ENCODE measurements at regions not wholly inside any gene's neighbourhood (a gene's known extent, or its start where the extent isn't known, plus 50 kb on each side); places are given as distances from the start of the nearest gene placed in this dataset.

DNA sequence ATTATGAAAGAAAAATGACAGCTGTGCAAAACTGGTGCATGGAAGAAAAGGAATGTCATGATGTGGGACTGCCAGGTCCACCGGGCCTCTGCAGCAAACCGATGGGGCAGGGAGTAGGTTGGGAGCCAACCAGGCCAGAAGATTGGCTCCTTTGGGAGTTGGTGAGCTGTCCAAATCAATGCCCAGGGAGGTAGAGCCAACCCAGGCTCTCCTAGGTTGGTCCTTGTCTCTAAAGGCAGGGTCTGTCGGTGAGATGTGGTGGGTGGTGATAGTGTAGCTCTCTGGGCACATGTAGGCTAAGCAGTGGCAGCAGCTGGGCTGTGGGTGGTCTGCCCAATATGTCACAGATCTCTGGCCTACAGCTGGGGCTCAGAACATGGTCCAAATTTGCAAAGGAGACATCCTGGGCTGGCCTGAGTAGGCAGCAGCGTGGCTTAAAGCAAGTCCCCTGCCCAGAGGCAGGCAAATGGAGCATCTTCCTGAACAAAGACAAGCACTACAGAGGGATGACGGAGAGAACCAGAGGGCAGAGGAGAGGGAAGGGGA is 61.2 kb upstream of the PRDX6 start:
- intact Hi-C loops (cut with DNase I): loop anchor here in 7 of 10 donors (5.0 to 10.0 kb wide), 3 partner anchors 161 to 674 kb away; no protein-coding TSS in a partner anchor
- no peak for DNase-seq
- Histone ChIP-seq H3K36me3 (peaks cover 0 to 9% (median 0%) of the 10 kb centered on the region in 9 donors), H3K4me3 (no peak overlapping the region), H3K27me3 (no peaks in the 10 kb centered on the region), H3K27ac (no peak overlapping the region), H3K4me1 (peaks cover 0 to 32% (median 14%) of the 10 kb centered on the region in 12 donors), H3K9me3 (no peaks in the 10 kb centered on the region)
- WGBS, 4 donors: 69 to 89% (median 79%) methylated on average over 5 of the region's 5 CpGs
- TF ChIP-seq POLR2A (IDR thresholded peaks at IDR 0.05): no peak
- TF ChIP-seq, protein P1, sequence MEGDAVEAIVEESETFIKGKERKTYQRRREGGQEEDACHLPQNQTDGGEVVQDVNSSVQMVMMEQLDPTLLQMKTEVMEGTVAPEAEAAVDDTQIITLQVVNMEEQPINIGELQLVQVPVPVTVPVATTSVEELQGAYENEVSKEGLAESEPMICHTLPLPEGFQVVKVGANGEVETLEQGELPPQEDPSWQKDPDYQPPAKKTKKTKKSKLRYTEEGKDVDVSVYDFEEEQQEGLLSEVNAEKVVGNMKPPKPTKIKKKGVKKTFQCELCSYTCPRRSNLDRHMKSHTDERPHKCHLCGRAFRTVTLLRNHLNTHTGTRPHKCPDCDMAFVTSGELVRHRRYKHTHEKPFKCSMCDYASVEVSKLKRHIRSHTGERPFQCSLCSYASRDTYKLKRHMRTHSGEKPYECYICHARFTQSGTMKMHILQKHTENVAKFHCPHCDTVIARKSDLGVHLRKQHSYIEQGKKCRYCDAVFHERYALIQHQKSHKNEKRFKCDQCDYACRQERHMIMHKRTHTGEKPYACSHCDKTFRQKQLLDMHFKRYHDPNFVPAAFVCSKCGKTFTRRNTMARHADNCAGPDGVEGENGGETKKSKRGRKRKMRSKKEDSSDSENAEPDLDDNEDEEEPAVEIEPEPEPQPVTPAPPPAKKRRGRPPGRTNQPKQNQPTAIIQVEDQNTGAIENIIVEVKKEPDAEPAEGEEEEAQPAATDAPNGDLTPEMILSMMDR (IDR thresholded peaks at IDR 0.05): no peak
- no peak for ATAC-seq

DNA sequence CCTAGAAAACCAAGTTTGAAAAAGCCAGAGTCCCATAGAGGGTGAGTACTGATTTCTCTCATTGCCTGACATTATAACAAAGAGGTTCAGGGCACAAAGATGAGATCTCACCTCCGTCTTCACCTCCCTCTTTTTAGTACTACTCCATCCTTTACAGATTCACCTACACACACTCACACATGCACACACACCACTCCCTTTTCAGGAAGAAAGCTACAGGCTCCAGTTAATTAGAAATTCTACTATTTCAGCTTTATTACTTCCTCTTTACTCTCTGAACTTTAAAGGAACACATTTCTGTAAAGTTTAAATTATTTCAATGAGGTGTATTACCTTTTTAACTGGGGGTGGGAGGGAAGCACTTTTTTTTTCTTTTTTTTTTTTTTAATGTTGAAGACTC is 59.6 kb upstream of the PRDX6 start:
- Histone ChIP-seq H3K4me3 (no peak overlapping the region), H3K9me3 (no peaks in the 10 kb centered on the region), H3K36me3 (peaks cover 0 to 9% (median 0%) of the 10 kb centered on the region in 9 donors), H3K27me3 (no peaks in the 10 kb centered on the region), H3K4me1 (peaks cover 0 to 30% (median 14%) of the 10 kb centered on the region in 12 donors), H3K27ac (no peak overlapping the region)
- no peak for ATAC-seq
- 82 to 88% (median 85%) methylated on average over 1 of the region's 1 CpG for WGBS, 4 donors
- intact Hi-C loops (cut with DNase I): loop anchor here in 7 of 10 donors (5.0 to 10.0 kb wide), 3 partner anchors 163 to 675 kb away; no protein-coding TSS in a partner anchor
- DNase-seq: no peak
- no peak for TF ChIP-seq POLR2A (IDR thresholded peaks at IDR 0.05)
- TF ChIP-seq, protein P1 (IDR thresholded peaks at IDR 0.05): no peak

DNA sequence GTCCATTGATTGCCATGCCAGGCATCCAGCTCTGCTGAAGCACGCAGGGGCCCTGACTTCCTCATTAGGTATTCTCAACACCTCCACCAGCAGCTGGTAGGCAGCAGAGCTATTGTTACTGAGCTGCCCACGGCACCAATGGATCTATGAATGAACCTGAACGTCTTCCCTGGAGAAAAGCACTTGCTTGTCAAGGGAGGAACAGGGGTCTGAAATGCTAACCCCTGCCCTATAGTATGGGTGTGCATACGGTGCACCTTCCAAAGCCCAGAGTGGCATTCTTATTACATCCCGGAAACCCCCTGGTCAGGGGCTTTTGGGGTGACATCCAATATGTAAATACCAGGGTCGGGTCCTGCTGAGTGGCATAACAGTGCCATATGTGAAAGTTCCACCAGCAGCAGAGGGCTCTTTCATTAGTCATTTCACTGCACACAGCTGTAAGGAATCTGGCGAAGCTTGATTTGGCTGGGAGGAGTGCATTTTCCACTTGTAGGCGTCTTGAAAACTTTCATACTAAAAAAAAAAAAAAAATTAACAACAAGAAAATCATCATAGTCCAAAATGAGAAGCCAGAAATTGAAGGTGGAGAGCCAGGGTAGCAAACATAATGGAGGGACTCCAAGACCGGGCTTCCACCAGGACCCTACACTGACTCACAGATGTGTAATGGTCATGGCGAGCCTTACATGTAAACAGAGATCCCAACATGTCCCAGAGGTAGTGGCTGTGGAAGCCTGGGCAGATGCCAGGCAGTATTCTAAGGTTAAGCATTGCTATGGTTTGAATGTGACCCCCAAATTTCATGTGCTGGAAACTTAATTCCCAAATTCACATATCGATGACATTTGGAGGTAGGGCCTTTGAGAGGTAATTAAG is 58.8 kb upstream of the PRDX6 start:
- TF ChIP-seq POLR2A (IDR thresholded peaks at IDR 0.05): no peak
- TF ChIP-seq, protein P1 (IDR thresholded peaks at IDR 0.05): no peak
- WGBS, 4 donors: 81 to 88% (median 87%) methylated on average over 10 to 11 of the region's 11 CpGs
- intact Hi-C loops (cut with DNase I): loop anchor here in 7 of 10 donors (5.0 to 10.0 kb wide), 3 partner anchors 164 to 676 kb away; no protein-coding TSS in a partner anchor
- Histone ChIP-seq H3K27ac (peak overlapping the region in 1 of 12 donors; percentile 18), H3K36me3 (peaks cover 0 to 9% (median 0%) of the 10 kb centered on the region in 9 donors), H3K4me3 (no peak overlapping the region), H3K9me3 (no peaks in the 10 kb centered on the region), H3K27me3 (no peaks in the 10 kb centered on the region), H3K4me1 (peaks cover 0 to 30% (median 9%) of the 10 kb centered on the region in 12 donors)
- DNase-seq (no peak), ATAC-seq (peak in 2 of 4 donors; percentile 8 to 43)

DNA sequence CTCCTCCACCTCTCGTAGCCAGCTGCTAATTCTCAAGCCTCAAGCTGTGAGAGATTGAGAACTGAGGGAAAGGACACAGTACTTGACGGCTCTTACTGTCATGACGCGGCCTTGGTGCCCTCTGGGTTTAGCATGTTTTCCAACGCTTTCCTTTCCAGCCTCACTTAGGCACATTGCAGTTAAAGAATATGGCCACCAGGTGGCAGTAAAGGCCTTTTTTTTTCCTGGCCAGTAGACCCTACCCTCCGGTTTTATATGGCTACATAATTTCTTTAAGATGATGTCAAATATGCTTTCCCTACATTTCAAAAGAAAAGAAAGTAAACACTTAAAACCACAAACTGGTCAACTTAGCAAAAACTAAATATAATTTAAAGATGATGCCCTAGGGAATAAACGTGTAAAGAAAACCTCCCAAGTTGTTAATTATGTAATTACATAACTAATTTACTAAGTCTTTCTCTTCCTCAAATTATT is 56.8 kb upstream of the PRDX6 start:
- TF ChIP-seq, protein P1 (IDR thresholded peaks at IDR 0.05): peak; percentile 83 to 97 (median 92)
- no peak for TF ChIP-seq POLR2A (IDR thresholded peaks at IDR 0.05)
- H3K4me1 ChIP-seq: peaks cover 0 to 24% (median 0%) of the 10 kb centered on the region in 12 donors
- ATAC-seq: peak; percentile 32 to 86 (median 82)
- peak overlapping the region in 1 of 12 donors; percentile 9 for H3K4me3 ChIP-seq
- 6 to 13% (median 12%) methylated on average over 7 of the region's 7 CpGs for WGBS, 4 donors
- H3K36me3 ChIP-seq: peaks cover 0 to 9% (median 0%) of the 10 kb centered on the region in 9 donors
- H3K27ac ChIP-seq: peak overlapping the region in 3 of 12 donors; percentile 26 to 33 (median 33)
- H3K27me3 ChIP-seq: no peaks in the 10 kb centered on the region
- no peaks in the 10 kb centered on the region for H3K9me3 ChIP-seq
- peak in 4 of 5 donors; percentile 40 to 56 (median 49) for DNase-seq
- intact Hi-C loops (cut with DNase I): loop anchor here in 5 of 10 donors (5.0 to 10.0 kb wide), 4 partner anchors 54 to 676 kb away; partner anchors contain the start of genes KLHL20 (in 1 of the 5) and PRDX6 (in 1 of the 5)

Measured in heart left ventricle (tissue), 16 donors.